Keratinocyte (primary cell): ENCODE measurements at regions not wholly inside any gene's neighbourhood (a gene's known extent, or its start where the extent isn't known, plus 50 kb on each side); places are given as distances from the start of the nearest gene placed in this dataset.

Source experiments
- CTCF ChIP-seq, 3 experiments: IDR thresholded peaks in 1 of 3; conservative IDR thresholded peaks in 1 of 3; optimal IDR thresholded peaks in 1 of 3; 2 replicates in 2 of 3; 3 replicates in 1 of 3; pipeline versions ENCODE3 to v1.5.1; 2011; ENCODE audit warnings: low read length in 3 of 3, mild to moderate bottlenecking in 3 of 3, moderate library complexity in 2 of 3, control low read depth in 1 of 3, inconsistent platforms in 1 of 3; ENCODE audit not compliant: insufficient read depth in 2 of 3; ENCODE audit errors: extremely low read depth in 1 of 3
- EZH2 ChIP-seq: IDR thresholded peaks from one replicate; pipeline ENCODE4 v1.6.1; 2012; ENCODE audit warnings: inconsistent platforms, mild to moderate bottlenecking, low read length, moderate library complexity

- TF ChIP-seq CTCF (optimal IDR thresholded peaks at IDR 0.05 in 1 of 3, IDR thresholded peaks at IDR 0.05 in 1 of 3, conservative IDR thresholded peaks at IDR 0.05 in 1 of 3; ENCODE audit: extremely low read depth in 1 of 3, insufficient read depth in 2 of 3, low read length in 3 of 3) (no peak), EZH2 (no peak)
Observed at GRCh38 chr21:30048570-30048969, 108.8 kb upstream of the GRIK1 start.
